K562 (cell line): ENCODE measurements at regions not wholly inside any gene's neighbourhood (a gene's known extent, or its start where the extent isn't known, plus 50 kb on each side); places are given as distances from the start of the nearest gene placed in this dataset.

Experiments
- ATAC-seq: fragments of 200-7000 bp; cut with Tn5 transposase; 3 replicates; pipeline ENCODE4 v1.9.1; 2020; ENCODE audit warnings: moderate library complexity
- BruUV-seq: library from RNA; stranded (reverse); fragments of 400-500 nt; replicated peaks from 2 replicates; lab custom pipeline; 2021; lab: Mats Ljungman, UMichigan
- CTCF ChIA-PET: fragments of 300-600 bp; formaldehyde crosslinking; extraction: SDS; loops from one replicate; lab custom pipeline; 2021; ENCODE audit warnings: low intra/inter-chr PET ratio; lab: Yijun Ruan, JAX
- POLR2A ChIA-PET: fragments of 300-600, 350-650 bp; sonication (Branson Sonifier 250); formaldehyde crosslinking; extraction: SDS; loops from one replicate; lab custom pipeline; 2021; ENCODE audit warnings: antibody characterized with exemption, inconsistent platforms; lab: Yijun Ruan, JAX
- DNase-seq, 4 experiments: peaks; one replicate each; pipeline versions ENCODE4 v3.0.0 to v3.0.0-alpha.2; 2011 to 2018; ENCODE audit warnings: low spot score in 3 of 4, mixed read lengths in 3 of 4; ENCODE audit errors: extremely low read depth in 1 of 4
- FAIRE-seq: peaks from 2 replicates; lab custom pipeline; 2011; peaks lifted over from hg19 to GRCh38; lab: Jason Lieb, UNC
- H2AFZ ChIP-seq: 2 replicates; pipeline ENCODE4 v1.6.0; 2011; ENCODE audit warnings: low read depth, low read length, control low read depth, inconsistent platforms
- H3K27ac ChIP-seq: fragments of 200-600 bp; 3 replicates; pipeline ENCODE4 v1.8.0; 2011; ENCODE audit warnings: low read depth, mild to moderate bottlenecking, control low read depth, inconsistent platforms, low read length, moderate library complexity, mixed read lengths; ENCODE audit errors: extremely low read depth
- H3K27me3 ChIP-seq, 2 experiments: fragments of 300-600 bp in 1 of 2; 2 replicates in 1 of 2; 3 replicates in 1 of 2; pipeline versions ENCODE4 v1.6.0 to v1.8.0; 2011; ENCODE audit warnings: inconsistent platforms in 2 of 2, low read length in 2 of 2, mild to moderate bottlenecking in 1 of 2, mixed read lengths in 1 of 2, moderate library complexity in 1 of 2; ENCODE audit not compliant: control insufficient read depth in 2 of 2, insufficient read depth in 2 of 2
- H3K36me3 ChIP-seq: fragments of 300-600 bp; 3 replicates; pipeline ENCODE4 v1.8.0; 2011; ENCODE audit warnings: mild to moderate bottlenecking, low read length, inconsistent platforms; ENCODE audit not compliant: control insufficient read depth, insufficient read depth
- H3K4me1 ChIP-seq, 2 experiments: fragments of 200-600 bp in 1 of 2; replicated peaks in 1 of 2; 2 replicates in 1 of 2; 3 replicates in 1 of 2; pipeline versions ENCODE4 v1.5.1 to v1.8.0; 2011; ENCODE audit warnings: inconsistent platforms in 2 of 2, low read length in 2 of 2, mild to moderate bottlenecking in 1 of 2, mixed read lengths in 1 of 2, moderate library complexity in 1 of 2; ENCODE audit not compliant: control insufficient read depth in 2 of 2, insufficient read depth in 2 of 2
- H3K4me2 ChIP-seq: 2 replicates; pipeline ENCODE4 v1.6.1; 2011; ENCODE audit warnings: low read length, control low read depth, inconsistent platforms, mixed read lengths; ENCODE audit not compliant: insufficient read depth
- H3K4me3 ChIP-seq: fragments of 200-600 bp; sonication (generic), shearing (Covaris generic); 2 replicates; pipeline ENCODE4 v1.5.1; 2016; ENCODE audit warnings: control low read depth, inconsistent platforms
- H3K79me2 ChIP-seq: fragments of 200-600 bp; 3 replicates; pipeline ENCODE4 v1.8.0; 2011; ENCODE audit warnings: low read length, inconsistent platforms; ENCODE audit not compliant: control insufficient read depth, insufficient read depth
- H3K9ac ChIP-seq, 2 experiments: 2 replicates each; pipeline versions ENCODE4 v1.6.0 to v1.6.1; 2011; ENCODE audit warnings: low read depth in 2 of 2, low read length in 2 of 2, control low read depth in 1 of 2, inconsistent platforms in 1 of 2, mild to moderate bottlenecking in 1 of 2, mixed read lengths in 1 of 2; ENCODE audit not compliant: insufficient read depth in 1 of 2
- H3K9me1 ChIP-seq: one replicate; pipeline ENCODE4 v1.6.0; 2011; ENCODE audit warnings: inconsistent platforms, mild to moderate bottlenecking, low read length, moderate library complexity; ENCODE audit not compliant: control insufficient read depth, insufficient read depth
- H3K9me3 ChIP-seq: replicated peaks from 2 replicates; pipeline ENCODE4 v1.5.1; 2011; ENCODE audit warnings: low read depth, low read length, inconsistent platforms; ENCODE audit not compliant: control insufficient read depth, insufficient read depth
- H4K20me1 ChIP-seq: replicated peaks from 2 replicates; pipeline ENCODE4 v1.6.1; 2011; ENCODE audit warnings: low read length, inconsistent platforms, mixed read lengths; ENCODE audit not compliant: control insufficient read depth, insufficient read depth
- COPS2 ChIP-seq: fragments of 450-650 bp; conservative IDR thresholded peaks from 2 replicates; pipeline ENCODE4 v1.6.1; 2016; ENCODE audit warnings: mild to moderate bottlenecking, moderate library complexity
- CXXC5 ChIP-seq: fragments of 250-450 bp; sonication (Bioruptor Pico); IDR thresholded peaks from 2 replicates; pipeline ENCODE4 v1.8.0; 2022; ENCODE audit warnings: inconsistent platforms, mild to moderate bottlenecking, moderate library complexity
- HDAC2 ChIP-seq: fragments of 450-650 bp; IDR thresholded peaks from 2 replicates; pipeline ENCODE4 v1.6.1; 2016; ENCODE audit warnings: mild to moderate bottlenecking
- HIVEP1 ChIP-seq: fragments of 250-450 bp; sonication (Bioruptor Pico); IDR thresholded peaks from 2 replicates; pipeline ENCODE4 v1.4.0; 2020; ENCODE audit warnings: mild to moderate bottlenecking
- HSF4 ChIP-seq: fragments of 250-450 bp; sonication (Bioruptor Pico); IDR thresholded peaks from 2 replicates; pipeline ENCODE4 v2.1.2; 2022; ENCODE audit warnings: mild to moderate bottlenecking, moderate library complexity, borderline replicate concordance
- L3MBTL2 ChIP-seq: fragments of 450-650 bp; IDR thresholded peaks from 2 replicates; pipeline ENCODE4 v1.6.1; 2016; ENCODE audit warnings: mild to moderate bottlenecking, moderate library complexity
- LARP7 ChIP-seq: fragments of 450-650 bp; IDR thresholded peaks from 2 replicates; pipeline ENCODE4 v1.6.1; 2016
- MBD2 ChIP-seq: sonication (generic); IDR thresholded peaks from 2 replicates; pipeline ENCODE4 v1.6.1; 2016; ENCODE audit warnings: low read depth, borderline replicate concordance
- MXI1 ChIP-seq: IDR thresholded peaks from 2 replicates; pipeline ENCODE4 v1.6.1; 2011; ENCODE audit warnings: low read depth, mild to moderate bottlenecking, improper control_type of control experiment, low read length
- NBN ChIP-seq: fragments of 450-650 bp; IDR thresholded peaks from 2 replicates; pipeline ENCODE4 v1.6.1; 2016; ENCODE audit warnings: low read depth, mild to moderate bottlenecking
- NCOR1 ChIP-seq: fragments of 450-650 bp; IDR thresholded peaks from 2 replicates; pipeline ENCODE4 v1.6.1; 2016; ENCODE audit warnings: mild to moderate bottlenecking, moderate library complexity
- SMC3 ChIP-seq: conservative IDR thresholded peaks from 2 replicates; pipeline ENCODE4 v1.6.1; 2011; ENCODE audit warnings: low read depth, low read length, improper control_type of control experiment; ENCODE audit not compliant: insufficient read depth
- SREBF1 ChIP-seq: fragments of 150-350 bp; IDR thresholded peaks from 2 replicates; pipeline ENCODE4 v1.6.1; 2014; ENCODE audit warnings: antibody characterized with exemption, low read depth, low read length, borderline replicate concordance
- SRSF9 ChIP-seq: fragments of 200-400 bp; formaldehyde crosslinking; IDR thresholded peaks from 2 replicates; pipeline ENCODE4 v1.6.1; 2017; ENCODE audit warnings: low read depth, low read length, borderline replicate concordance
- TCF15 ChIP-seq: fragments of 250-450 bp; sonication (Bioruptor Pico); IDR thresholded peaks from 2 replicates; pipeline ENCODE4 v1.8.0; 2022; ENCODE audit warnings: moderate library complexity, mild to moderate bottlenecking, inconsistent platforms
- ZFPM2 ChIP-seq: fragments of 250-450 bp; sonication (Bioruptor Pico); IDR thresholded peaks from 2 replicates; pipeline ENCODE4 v1.5.1; 2022; ENCODE audit warnings: mild to moderate bottlenecking
- ZNF696 ChIP-seq: fragments of 250-450 bp; sonication (Bioruptor Pico); conservative IDR thresholded peaks from 2 replicates; pipeline ENCODE4 v1.4.0; 2020; ENCODE audit warnings: mild to moderate bottlenecking, moderate library complexity
- WGBS: fragments of 100-300 bp; shearing (Covaris generic); methylation state at CpG from one replicate; pipeline ENCODE4 v1.1.6; 2016; ENCODE audit warnings: low coverage, mixed read lengths; ENCODE audit not compliant: insufficient coverage; ENCODE audit errors: missing lambda C conversion rate; 5-methylcytosine and 5-hydroxymethylcytosine counted together
- in situ Hi-C: fragments of 300-500 bp; cut with MboI; formaldehyde crosslinking; loops from 4 replicates; pipeline ENCODE4 v1.15.0; 2018; ENCODE audit warnings: inconsistent platforms, mixed read lengths
- intact Hi-C: fragments of 100-400 bp; cut with micrococcal nuclease; formaldehyde crosslinking; loops from 2 replicates; pipeline ENCODE4 v1.14.2; 2022
- TF ChIP-seq, protein P1 (sequence below): IDR thresholded peaks from 2 replicates; pipeline ENCODE4 v1.6.1; 2016; ENCODE audit warnings: missing genetic modification characterization, missing compliant biosample characterization

DNA sequence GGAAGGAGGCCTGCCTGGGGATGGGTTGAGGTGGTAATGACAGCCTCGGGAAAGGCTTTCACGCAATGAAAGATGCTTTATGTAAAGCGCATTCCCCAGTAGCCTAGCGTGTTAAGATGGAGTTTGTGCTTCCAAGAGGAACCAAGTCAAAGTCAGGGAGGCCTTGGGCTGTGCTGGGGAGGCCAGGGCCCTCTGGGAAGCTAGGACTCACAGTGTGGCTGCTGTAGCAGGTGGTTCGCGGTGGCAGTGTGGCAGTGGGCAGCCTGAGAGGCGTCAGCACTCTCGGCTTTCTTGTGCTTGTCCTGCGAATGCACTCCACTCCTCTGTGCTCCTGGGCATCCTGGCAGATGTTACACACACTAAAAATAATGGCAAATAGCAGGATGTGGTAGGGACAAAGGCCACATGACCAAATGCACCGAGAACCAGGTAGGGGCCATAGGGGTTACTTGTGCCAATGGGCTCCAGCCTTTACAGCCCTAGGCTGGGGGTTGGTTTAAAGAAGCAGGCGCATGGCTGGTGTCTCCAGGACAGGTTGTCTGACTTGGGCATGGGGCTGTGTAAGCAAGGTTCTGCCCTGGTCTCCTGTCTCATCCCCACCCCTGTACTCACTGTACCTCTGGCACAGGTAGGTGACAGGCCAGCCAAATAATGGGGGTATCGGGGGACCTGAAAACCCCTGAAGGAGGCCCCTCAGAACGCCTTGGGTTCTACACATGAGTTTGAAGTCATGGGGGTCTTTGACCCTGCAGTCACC lies 154.4 kb upstream of the TWIST2 start (continued):
- TF ChIP-seq ZFPM2 (CRISPR knock-in tag), result no peak
- no peak for TF ChIP-seq COPS2
- TF ChIP-seq ZNF696 (CRISPR knock-in tag), result no peak

GRCh38 chr2:238694136-238694755 lies 153.6 kb upstream of the TWIST2 start:
- H3K4me2 ChIP-seq, result no peak overlapping the region
- no peak overlapping the region for H3K9ac ChIP-seq
- 1% methylated on average over 6 of the region's 8 CpGs for WGBS
- no peaks in the 10 kb centered on the region for H3K9me1 ChIP-seq
- no peaks in the 10 kb centered on the region for H4K20me1 ChIP-seq
- CTCF ChIA-PET, result no interaction called here
- in situ Hi-C loops (no loop called here), intact Hi-C loops (no loop called here)
- H3K4me3 ChIP-seq, result no peak overlapping the region
- no TSS peak for BruUV-seq
- H2AFZ ChIP-seq, result no peak overlapping the region
- ATAC-seq (no peak), DNase-seq (no peak), FAIRE-seq (no peak)
- H3K27me3 ChIP-seq, result peaks cover 0 to 22% of the 10 kb centered on the region in 2 experiments; a peak in 2 of 5 replicates
- H3K9me3 ChIP-seq, result no peaks in the 10 kb centered on the region
- no peaks in the 10 kb centered on the region for H3K79me2 ChIP-seq
- no peaks in the 10 kb centered on the region for H3K4me1 ChIP-seq
- POLR2A ChIA-PET, result no interaction called here
- no peaks in the 10 kb centered on the region for H3K36me3 ChIP-seq
- no peak overlapping the region for H3K27ac ChIP-seq
- TF ChIP-seq LARP7 (no peak), TCF15 (CRISPR knock-in tag) (no peak), L3MBTL2 (no peak), HDAC2 (no peak), SRSF9 (no peak), SREBF1 (no peak), SMC3 (no peak), MXI1 (no peak), NCOR1 (no peak), NBN (no peak), MBD2 (no peak), CXXC5 (CRISPR knock-in tag) (no peak), HIVEP1 (CRISPR knock-in tag) (no peak), HSF4 (CRISPR knock-in tag) (no peak)
- TF ChIP-seq, protein P1, sequence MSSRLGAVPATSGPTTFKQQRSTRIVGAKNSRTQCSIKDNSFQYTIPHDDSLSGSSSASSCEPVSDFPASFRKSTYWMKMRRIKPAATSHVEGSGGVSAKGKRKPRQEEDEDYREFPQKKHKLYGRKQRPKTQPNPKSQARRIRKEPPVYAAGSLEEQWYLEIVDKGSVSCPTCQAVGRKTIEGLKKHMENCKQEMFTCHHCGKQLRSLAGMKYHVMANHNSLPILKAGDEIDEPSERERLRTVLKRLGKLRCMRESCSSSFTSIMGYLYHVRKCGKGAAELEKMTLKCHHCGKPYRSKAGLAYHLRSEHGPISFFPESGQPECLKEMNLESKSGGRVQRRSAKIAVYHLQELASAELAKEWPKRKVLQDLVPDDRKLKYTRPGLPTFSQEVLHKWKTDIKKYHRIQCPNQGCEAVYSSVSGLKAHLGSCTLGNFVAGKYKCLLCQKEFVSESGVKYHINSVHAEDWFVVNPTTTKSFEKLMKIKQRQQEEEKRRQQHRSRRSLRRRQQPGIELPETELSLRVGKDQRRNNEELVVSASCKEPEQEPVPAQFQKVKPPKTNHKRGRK (tag), result no peak
